Colonic mucosa (tissue), 4 donors: ENCODE measurements at regions not wholly inside any gene's neighbourhood (a gene's known extent, or its start where the extent isn't known, plus 50 kb on each side); places are given as distances from the start of the nearest gene placed in this dataset.

Experiments
- DNase-seq: peaks from one replicate; pipeline ENCODE4 v3.0.0-alpha.2; 2020
- H3K27ac ChIP-seq: fragments of 200-600 bp; one replicate; pipeline ENCODE4 v1.8.0; 2021
- H3K27me3 ChIP-seq: fragments of 200-600 bp; one replicate; pipeline ENCODE4 v1.8.0; 2021
- H3K36me3 ChIP-seq: fragments of 200-600 bp; one replicate; pipeline ENCODE4 v1.8.0; 2021
- H3K4me1 ChIP-seq: fragments of 200-600 bp; one replicate; pipeline ENCODE4 v1.8.0; 2021; ENCODE audit warnings: mild to moderate bottlenecking
- H3K4me3 ChIP-seq: fragments of 200-600 bp; one replicate; pipeline ENCODE4 v1.8.0; 2021
- H3K9ac ChIP-seq, 2 donors: one replicate each; pipeline ENCODE4 v1.7.0; 2013; ENCODE audit warnings: control low read depth in 2 of 2, low read depth in 2 of 2, low read length in 2 of 2
- H3K9me3 ChIP-seq: fragments of 200-600 bp; one replicate; pipeline ENCODE4 v1.8.0; 2021
- intact Hi-C: fragments of 100-400 bp; cut with DNase I; formaldehyde crosslinking; loops from one replicate; pipeline ENCODE4 v1.14.1; 2022
- TF ChIP-seq, protein P1 (sequence below): fragments of 200-600 bp; IDR thresholded peaks from one replicate; pipeline ENCODE4 v1.8.0; 2022; ENCODE audit warnings: antibody characterized with exemption, mild to moderate bottlenecking
- donor health status: healthy.
- donor health status: DM: no; HTN: no; CAD: no.
- donor health status: DM: no; HTN: no; CAD: no.

GRCh38 chr6:44024574-44025219, 102.6 kb downstream of the MRPL14 start:
- intact Hi-C loops, result no loop called here
- Histone ChIP-seq H3K27me3 (no peaks in the 10 kb centered on the region), H3K36me3 (no peaks in the 10 kb centered on the region), H3K4me3 (no peak overlapping the region), H3K27ac (no peak overlapping the region), H3K9ac (no peak overlapping the region), H3K9me3 (no peaks in the 10 kb centered on the region), H3K4me1 (no peaks in the 10 kb centered on the region)
- no peak for DNase-seq
- TF ChIP-seq, protein P1, sequence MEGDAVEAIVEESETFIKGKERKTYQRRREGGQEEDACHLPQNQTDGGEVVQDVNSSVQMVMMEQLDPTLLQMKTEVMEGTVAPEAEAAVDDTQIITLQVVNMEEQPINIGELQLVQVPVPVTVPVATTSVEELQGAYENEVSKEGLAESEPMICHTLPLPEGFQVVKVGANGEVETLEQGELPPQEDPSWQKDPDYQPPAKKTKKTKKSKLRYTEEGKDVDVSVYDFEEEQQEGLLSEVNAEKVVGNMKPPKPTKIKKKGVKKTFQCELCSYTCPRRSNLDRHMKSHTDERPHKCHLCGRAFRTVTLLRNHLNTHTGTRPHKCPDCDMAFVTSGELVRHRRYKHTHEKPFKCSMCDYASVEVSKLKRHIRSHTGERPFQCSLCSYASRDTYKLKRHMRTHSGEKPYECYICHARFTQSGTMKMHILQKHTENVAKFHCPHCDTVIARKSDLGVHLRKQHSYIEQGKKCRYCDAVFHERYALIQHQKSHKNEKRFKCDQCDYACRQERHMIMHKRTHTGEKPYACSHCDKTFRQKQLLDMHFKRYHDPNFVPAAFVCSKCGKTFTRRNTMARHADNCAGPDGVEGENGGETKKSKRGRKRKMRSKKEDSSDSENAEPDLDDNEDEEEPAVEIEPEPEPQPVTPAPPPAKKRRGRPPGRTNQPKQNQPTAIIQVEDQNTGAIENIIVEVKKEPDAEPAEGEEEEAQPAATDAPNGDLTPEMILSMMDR, result no peak

GRCh38 chr6:44023586-44024454, 103.4 kb downstream of the MRPL14 start:
- Histone ChIP-seq H3K36me3 (no peaks in the 10 kb centered on the region), H3K4me1 (no peaks in the 10 kb centered on the region), H3K9me3 (no peaks in the 10 kb centered on the region), H3K27ac (no peak overlapping the region), H3K4me3 (no peak overlapping the region), H3K9ac (no peak overlapping the region), H3K27me3 (no peaks in the 10 kb centered on the region)
- intact Hi-C loops, result no loop called here
- TF ChIP-seq, protein P1, result no peak
- DNase-seq, result no peak

GRCh38 chr6:44022671-44023352, 104.4 kb downstream of the MRPL14 start:
- Histone ChIP-seq H3K27ac (no peak overlapping the region), H3K9me3 (no peaks in the 10 kb centered on the region), H3K4me3 (no peak overlapping the region), H3K27me3 (no peaks in the 10 kb centered on the region), H3K4me1 (no peaks in the 10 kb centered on the region), H3K36me3 (no peaks in the 10 kb centered on the region), H3K9ac (no peak overlapping the region)
- TF ChIP-seq, protein P1, result no peak
- intact Hi-C loops, result no loop called here
- DNase-seq, result no peak

GRCh38 chr6:44022296-44022661, 105.0 kb downstream of the MRPL14 start:
- Histone ChIP-seq H3K9me3 (no peaks in the 10 kb centered on the region), H3K27me3 (no peaks in the 10 kb centered on the region), H3K9ac (no peak overlapping the region), H3K4me3 (no peak overlapping the region), H3K36me3 (no peaks in the 10 kb centered on the region), H3K4me1 (no peaks in the 10 kb centered on the region), H3K27ac (no peak overlapping the region)
- intact Hi-C loops, result no loop called here
- DNase-seq, result no peak
- TF ChIP-seq, protein P1, result no peak

GRCh38 chr6:44021589-44022295, 105.5 kb downstream of the MRPL14 start:
- no peak for DNase-seq
- intact Hi-C loops, result no loop called here
- no peak overlapping the region for H3K27ac ChIP-seq

More at GRCh38 chr6:44021589-44022295, 105.5 kb downstream of the MRPL14 start:
- H3K36me3 ChIP-seq, result no peaks in the 10 kb centered on the region
- H3K4me1 ChIP-seq, result no peaks in the 10 kb centered on the region
- no peaks in the 10 kb centered on the region for H3K9me3 ChIP-seq
- no peak overlapping the region for H3K9ac ChIP-seq
- TF ChIP-seq, protein P1, result no peak
- H3K4me3 ChIP-seq, result no peak overlapping the region
- no peaks in the 10 kb centered on the region for H3K27me3 ChIP-seq
